CD4-positive, alpha-beta T cell treated with Interleukin-17A for 4 hours (primary cell): ENCODE measurements at regions not wholly inside any gene's neighbourhood (a gene's known extent, or its start where the extent isn't known, plus 50 kb on each side); places are given as distances from the start of the nearest gene placed in this dataset.

Experiments
- DNase-seq: peaks from one replicate; pipeline ENCODE4 v3.0.0-alpha.2; 2020; ENCODE audit warnings: mixed read lengths

GRCh38 chr11:43012606-43013005 lies 299.2 kb upstream of the API5 start:
- no peak for DNase-seq

GRCh38 chr11:43021466-43021865 lies 290.3 kb upstream of the API5 start:
- no peak for DNase-seq

GRCh38 chr11:43034341-43034740 lies 277.5 kb upstream of the API5 start:
- no peak for DNase-seq

- DNase-seq, result no peak
These were observed 276.7 kb upstream of the API5 start for GRCh38 chr11:43035086-43035485.

- no peak for DNase-seq
These were observed 258.0 kb upstream of the API5 start for GRCh38 chr11:43053638-43054412.

GRCh38 chr11:43067681-43068080 lies 244.1 kb upstream of the API5 start:
- DNase-seq, result no peak

- no peak for DNase-seq
These were observed 240.5 kb upstream of the API5 start for GRCh38 chr11:43071338-43071737.

- no peak for DNase-seq
These were observed 239.7 kb upstream of the API5 start for GRCh38 chr11:43072096-43072495.

GRCh38 chr11:43072911-43073310 lies 238.9 kb upstream of the API5 start:
- DNase-seq, result no peak

- DNase-seq, result no peak
These were observed 237.0 kb upstream of the API5 start for GRCh38 chr11:43074810-43075209.

- DNase-seq, result no peak
These were observed 210.7 kb upstream of the API5 start for GRCh38 chr11:43101113-43101512.

- DNase-seq, result no peak
These were observed 195.7 kb upstream of the API5 start for GRCh38 chr11:43116071-43116470.

GRCh38 chr11:43119275-43119970 lies 192.4 kb upstream of the API5 start:
- no peak for DNase-seq

- no peak for DNase-seq
These were observed 189.2 kb upstream of the API5 start for GRCh38 chr11:43122546-43122945.

- no peak for DNase-seq
These were observed 188.4 kb upstream of the API5 start for GRCh38 chr11:43123443-43123842.

GRCh38 chr11:43124272-43124935 lies 187.4 kb upstream of the API5 start:
- DNase-seq, result no peak

GRCh38 chr11:43129329-43129728 lies 182.5 kb upstream of the API5 start:
- DNase-seq, result no peak

GRCh38 chr11:43130616-43131015 lies 181.2 kb upstream of the API5 start:
- DNase-seq, result no peak

- DNase-seq, result no peak
These were observed 175.7 kb upstream of the API5 start for GRCh38 chr11:43135966-43136534.

GRCh38 chr11:43138621-43139140 lies 173.1 kb upstream of the API5 start:
- DNase-seq, result no peak

GRCh38 chr11:43145653-43146052 lies 166.1 kb upstream of the API5 start:
- DNase-seq, result no peak

GRCh38 chr11:43150697-43151096 lies 161.1 kb upstream of the API5 start:
- DNase-seq, result no peak

GRCh38 chr11:43164831-43165230 lies 147.0 kb upstream of the API5 start:
- DNase-seq, result no peak
